GM06990 (cell line): ENCODE measurements at regions not wholly inside any gene's neighbourhood (a gene's known extent, or its start where the extent isn't known, plus 50 kb on each side); places are given as distances from the start of the nearest gene placed in this dataset.

Experiments
- DNase-seq: peaks from one replicate; pipeline ENCODE4 v3.0.0-alpha.2; 2011; ENCODE audit not compliant: insufficient read length; ENCODE audit errors: extremely low read depth
- H3K27me3 ChIP-seq: replicated peaks from 2 replicates; pipeline ENCODE4 v1.6.0; 2011; ENCODE audit warnings: low read length; ENCODE audit not compliant: control insufficient read depth, insufficient read depth
- H3K36me3 ChIP-seq: 2 replicates; pipeline ENCODE4 v1.5.1; 2011; ENCODE audit warnings: low read length; ENCODE audit not compliant: control insufficient read depth, insufficient read depth
- H3K4me3 ChIP-seq: replicated peaks from 2 replicates; pipeline ENCODE4 v1.5.1; 2011; ENCODE audit warnings: low read depth, mild to moderate bottlenecking, control low read depth, low read length
- TF ChIP-seq, protein P1 (sequence below): IDR thresholded peaks from 2 replicates; pipeline ENCODE4 v1.5.1; 2011; ENCODE audit warnings: low read length, control low read depth, mild to moderate bottlenecking, inconsistent platforms; ENCODE audit not compliant: insufficient read depth, poor library complexity, severe bottlenecking

DNA sequence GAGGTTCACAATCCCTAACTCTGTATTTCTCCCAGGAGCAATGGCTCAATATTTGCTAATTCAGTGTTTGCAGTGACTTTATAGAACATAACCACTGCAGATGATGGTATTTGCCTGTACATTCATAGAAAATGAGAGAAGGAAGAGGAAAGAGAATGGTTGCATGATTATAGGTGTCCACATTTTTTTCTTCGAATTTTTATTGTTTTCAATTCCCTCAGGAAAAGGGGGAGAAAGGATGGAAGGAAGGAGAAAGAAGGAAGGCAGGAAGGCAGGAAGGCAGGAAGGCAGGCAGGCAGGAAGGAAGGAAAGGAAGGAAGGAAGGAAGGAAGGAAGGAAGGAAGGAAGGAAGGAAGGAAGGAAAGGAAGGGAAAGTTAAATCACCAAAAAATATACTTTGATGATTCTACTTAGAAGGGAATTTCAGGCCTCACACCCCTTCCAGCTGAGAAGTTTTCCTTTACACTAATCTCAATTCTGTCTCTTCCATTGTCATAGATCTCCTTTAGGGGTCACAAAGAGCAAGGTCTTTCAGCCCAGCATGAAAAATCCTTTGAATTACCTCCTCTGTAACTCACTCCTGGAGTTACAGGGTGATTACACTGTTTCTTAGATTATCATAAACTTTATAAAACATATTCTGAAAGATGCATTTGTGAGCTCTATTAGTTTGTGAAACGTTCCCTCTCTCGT lies 118.8 kb upstream of the INHBA start:
- Histone ChIP-seq H3K36me3 (no peaks in the 10 kb centered on the region), H3K4me3 (no peak overlapping the region)
- TF ChIP-seq, protein P1, sequence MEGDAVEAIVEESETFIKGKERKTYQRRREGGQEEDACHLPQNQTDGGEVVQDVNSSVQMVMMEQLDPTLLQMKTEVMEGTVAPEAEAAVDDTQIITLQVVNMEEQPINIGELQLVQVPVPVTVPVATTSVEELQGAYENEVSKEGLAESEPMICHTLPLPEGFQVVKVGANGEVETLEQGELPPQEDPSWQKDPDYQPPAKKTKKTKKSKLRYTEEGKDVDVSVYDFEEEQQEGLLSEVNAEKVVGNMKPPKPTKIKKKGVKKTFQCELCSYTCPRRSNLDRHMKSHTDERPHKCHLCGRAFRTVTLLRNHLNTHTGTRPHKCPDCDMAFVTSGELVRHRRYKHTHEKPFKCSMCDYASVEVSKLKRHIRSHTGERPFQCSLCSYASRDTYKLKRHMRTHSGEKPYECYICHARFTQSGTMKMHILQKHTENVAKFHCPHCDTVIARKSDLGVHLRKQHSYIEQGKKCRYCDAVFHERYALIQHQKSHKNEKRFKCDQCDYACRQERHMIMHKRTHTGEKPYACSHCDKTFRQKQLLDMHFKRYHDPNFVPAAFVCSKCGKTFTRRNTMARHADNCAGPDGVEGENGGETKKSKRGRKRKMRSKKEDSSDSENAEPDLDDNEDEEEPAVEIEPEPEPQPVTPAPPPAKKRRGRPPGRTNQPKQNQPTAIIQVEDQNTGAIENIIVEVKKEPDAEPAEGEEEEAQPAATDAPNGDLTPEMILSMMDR = no peak

DNA sequence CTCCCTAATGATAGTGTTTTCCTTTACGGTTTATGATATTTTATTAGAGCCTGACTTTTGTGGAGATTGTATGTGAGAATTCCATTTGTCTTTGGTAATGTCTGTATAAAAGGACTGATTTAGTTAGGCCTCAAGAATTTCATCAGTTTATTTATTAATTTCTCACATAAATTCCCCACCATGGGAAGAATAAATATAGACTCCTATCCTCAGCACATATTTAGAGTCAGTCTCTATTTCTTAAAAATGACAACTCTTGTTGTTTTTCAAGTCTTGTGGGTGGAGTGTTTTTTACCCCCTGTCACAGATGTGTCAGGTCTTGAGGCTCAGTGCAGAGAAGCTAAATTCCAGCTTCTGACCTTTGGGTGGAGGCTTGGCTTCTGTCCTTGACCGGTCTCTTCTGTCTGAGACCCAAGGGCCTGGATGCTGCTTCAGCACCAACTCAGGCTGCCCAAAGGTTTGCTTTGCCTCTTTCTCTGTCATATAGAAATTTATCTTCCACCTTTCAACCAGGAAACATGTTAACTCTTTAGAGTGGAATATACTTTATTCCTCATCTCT lies 117.3 kb upstream of the INHBA start:
- TF ChIP-seq, protein P1 = no peak
- DNase-seq = no peak

More for the DNA sequence above, 118.8 kb upstream of the INHBA start:
- DNase-seq = no peak
- no peaks in the 10 kb centered on the region for H3K27me3 ChIP-seq

DNA sequence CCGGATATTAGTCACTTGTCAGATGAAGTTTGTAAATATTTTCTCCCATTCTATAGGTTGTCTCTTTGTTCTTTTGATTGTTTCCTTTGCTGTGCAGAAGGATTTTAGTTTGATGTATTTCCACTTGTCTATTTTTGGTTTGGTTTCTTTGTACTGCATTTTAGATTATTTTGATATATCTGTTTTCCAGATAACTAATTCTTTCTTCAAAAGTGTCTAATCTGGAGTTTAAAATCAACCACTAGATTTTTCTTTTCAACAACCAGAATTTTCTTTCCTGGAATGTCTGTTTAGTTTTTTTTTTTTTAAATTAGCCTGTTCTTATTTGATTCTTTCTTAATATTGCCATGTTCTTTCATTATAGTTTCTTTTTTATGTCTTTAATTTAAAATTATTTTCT lies 116.8 kb upstream of the INHBA start:
- H3K4me3 ChIP-seq = no peak overlapping the region
- TF ChIP-seq, protein P1 = no peak
- H3K27me3 ChIP-seq = no peaks in the 10 kb centered on the region
- DNase-seq = no peak
- no peaks in the 10 kb centered on the region for H3K36me3 ChIP-seq

More for the DNA sequence above, 117.3 kb upstream of the INHBA start:
- Histone ChIP-seq H3K27me3 (no peaks in the 10 kb centered on the region), H3K4me3 (no peak overlapping the region), H3K36me3 (no peaks in the 10 kb centered on the region)

DNA sequence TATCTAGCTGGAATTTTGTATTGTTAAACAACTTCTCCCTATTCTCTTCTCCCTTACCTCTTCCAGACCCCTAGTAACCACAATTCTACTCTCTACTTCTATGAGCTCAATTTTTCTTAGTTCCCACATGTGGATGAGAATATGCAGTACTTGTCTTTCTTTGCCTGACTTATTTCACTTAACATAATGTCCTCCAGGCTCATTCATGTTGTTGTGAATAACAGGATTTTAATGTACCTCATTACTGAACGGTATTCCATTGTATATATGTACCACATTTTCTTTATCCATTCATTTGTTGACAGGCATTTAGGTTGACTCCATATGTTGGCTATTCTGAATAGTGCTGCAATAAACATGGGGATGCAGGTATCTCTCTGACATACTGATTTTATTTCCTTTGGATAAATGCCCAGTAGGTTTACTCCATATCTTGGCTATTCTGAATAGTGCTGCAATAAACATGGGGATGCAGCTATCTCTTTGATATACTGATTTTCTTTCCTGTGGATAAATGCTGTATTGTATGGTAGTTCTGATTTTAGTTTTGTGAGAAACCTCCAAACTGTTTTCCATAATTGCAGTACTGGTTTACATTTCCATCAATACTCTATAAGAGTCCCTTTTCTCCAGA lies 116.0 kb upstream of the INHBA start:
- no peak overlapping the region for H3K4me3 ChIP-seq
- TF ChIP-seq, protein P1 = no peak
- no peak for DNase-seq
- no peaks in the 10 kb centered on the region for H3K36me3 ChIP-seq
- H3K27me3 ChIP-seq = no peaks in the 10 kb centered on the region

DNA sequence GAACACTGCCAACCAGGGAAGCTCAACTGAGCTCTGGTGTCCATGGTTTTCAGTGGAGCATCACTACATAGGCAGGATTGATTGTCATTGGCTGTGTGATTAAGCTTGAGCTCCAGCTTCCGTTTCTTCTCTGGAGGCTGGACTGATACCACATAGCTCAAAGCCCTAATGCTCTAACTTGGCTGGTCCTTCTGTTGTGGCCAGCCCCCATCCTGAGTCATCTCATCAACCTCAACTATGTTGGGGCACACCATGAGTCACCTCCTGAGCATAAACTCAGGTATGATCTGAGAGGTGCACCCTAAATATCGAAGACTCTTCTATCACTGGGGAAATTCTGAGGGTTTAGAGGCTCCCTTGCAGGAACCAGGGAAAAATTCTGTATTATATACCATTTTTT lies 114.5 kb upstream of the INHBA start:
- Histone ChIP-seq H3K36me3 (no peaks in the 10 kb centered on the region), H3K4me3 (no peak overlapping the region), H3K27me3 (no peaks in the 10 kb centered on the region)
- TF ChIP-seq, protein P1 = no peak
- no peak for DNase-seq
